ENCODE measurements at regions not wholly inside any gene's neighbourhood (a gene's known extent, or its start where the extent isn't known, plus 50 kb on each side); places are given as distances from the start of the nearest gene placed in this dataset.

GRCh38 chr2:204353823-204354222 lies 191.5 kb upstream of the PARD3B start:
- no peak for TF ChIP-seq CTCF (IDR thresholded peaks at IDR 0.05; ENCODE audit: insufficient read depth, low read length, poor library complexity, severe bottlenecking)
- H3K27me3 ChIP-seq (ENCODE audit: control insufficient read depth, insufficient read depth, low read length), result no peaks in the 10 kb centered on the region
- DNase-seq (ENCODE audit: low read depth), result no peak

GRCh38 chr2:204354442-204354856 lies 190.8 kb upstream of the PARD3B start:
- Histone ChIP-seq H3K4me3 (ENCODE audit: low read depth, low read length) (no peak overlapping the region), H3K27me3 (ENCODE audit: control insufficient read depth, insufficient read depth, low read length) (no peaks in the 10 kb centered on the region), H3K36me3 (ENCODE audit: control insufficient read depth, insufficient read depth, low read length) (no peaks in the 10 kb centered on the region)
- no peak for TF ChIP-seq CTCF (IDR thresholded peaks at IDR 0.05; ENCODE audit: insufficient read depth, low read length, poor library complexity, severe bottlenecking)
- no peak for DNase-seq (ENCODE audit: low read depth)

More at GRCh38 chr2:204353823-204354222, 191.5 kb upstream of the PARD3B start:
- Histone ChIP-seq H3K4me3 (ENCODE audit: low read depth, low read length) (no peak overlapping the region), H3K36me3 (ENCODE audit: control insufficient read depth, insufficient read depth, low read length) (no peaks in the 10 kb centered on the region)

- Histone ChIP-seq H3K27me3 (ENCODE audit: control insufficient read depth, insufficient read depth, low read length) (no peaks in the 10 kb centered on the region), H3K4me3 (ENCODE audit: low read depth, low read length) (no peak overlapping the region), H3K36me3 (ENCODE audit: control insufficient read depth, insufficient read depth, low read length) (no peaks in the 10 kb centered on the region)
- no peak for DNase-seq (ENCODE audit: low read depth)
- TF ChIP-seq CTCF (IDR thresholded peaks at IDR 0.05; ENCODE audit: insufficient read depth, low read length, poor library complexity, severe bottlenecking), result no peak
Measured at GRCh38 chr2:204355688-204356087, 189.6 kb upstream of the PARD3B start.

GRCh38 chr2:204356151-204356641 lies 189.1 kb upstream of the PARD3B start:
- TF ChIP-seq CTCF (IDR thresholded peaks at IDR 0.05; ENCODE audit: insufficient read depth, low read length, poor library complexity, severe bottlenecking), result no peak
- H3K4me3 ChIP-seq (ENCODE audit: low read depth, low read length), result no peak overlapping the region
- no peaks in the 10 kb centered on the region for H3K36me3 ChIP-seq (ENCODE audit: control insufficient read depth, insufficient read depth, low read length)
- DNase-seq (ENCODE audit: low read depth), result no peak
- no peaks in the 10 kb centered on the region for H3K27me3 ChIP-seq (ENCODE audit: control insufficient read depth, insufficient read depth, low read length)

- no peaks in the 10 kb centered on the region for H3K36me3 ChIP-seq (ENCODE audit: control insufficient read depth, insufficient read depth, low read length)
- no peak for TF ChIP-seq CTCF (IDR thresholded peaks at IDR 0.05; ENCODE audit: insufficient read depth, low read length, poor library complexity, severe bottlenecking)
- no peak overlapping the region for H3K4me3 ChIP-seq (ENCODE audit: low read depth, low read length)
- peak; percentile 14 for DNase-seq (ENCODE audit: low read depth)
- H3K27me3 ChIP-seq (ENCODE audit: control insufficient read depth, insufficient read depth, low read length), result no peaks in the 10 kb centered on the region
Measured at GRCh38 chr2:204357286-204357685, 188.0 kb upstream of the PARD3B start.

GRCh38 chr2:204359076-204359475 lies 186.2 kb upstream of the PARD3B start:
- Histone ChIP-seq H3K27me3 (ENCODE audit: control insufficient read depth, insufficient read depth, low read length) (no peaks in the 10 kb centered on the region), H3K36me3 (ENCODE audit: control insufficient read depth, insufficient read depth, low read length) (no peaks in the 10 kb centered on the region), H3K4me3 (ENCODE audit: low read depth, low read length) (no peak overlapping the region)
- peak; percentile 5 for DNase-seq (ENCODE audit: low read depth)
- no peak for TF ChIP-seq CTCF (IDR thresholded peaks at IDR 0.05; ENCODE audit: insufficient read depth, low read length, poor library complexity, severe bottlenecking)
